GM19328 (cell line): ENCODE measurements at regions not wholly inside any gene's neighbourhood (a gene's known extent, or its start where the extent isn't known, plus 50 kb on each side); places are given as distances from the start of the nearest gene placed in this dataset.

Source experiments
- ATAC-seq: cut with Tn5 transposase; IDR thresholded peaks from one replicate; pipeline ENCODE4 v1.9.1; 2021; ENCODE audit warnings: mild to moderate bottlenecking, moderate library complexity; ENCODE audit not compliant: unreplicated experiment

GRCh38 chr11:32262367-32262766 is 171.5 kb downstream of the RCN1 start:
- ATAC-seq = no peak

- ATAC-seq = no peak
These were observed 169.4 kb downstream of the WT1 start for GRCh38 chr11:32265911-32266310.

GRCh38 chr11:32266601-32267000 is 168.7 kb downstream of the WT1 start:
- no peak for ATAC-seq

- ATAC-seq = no peak
These were observed 167.6 kb downstream of the WT1 start for GRCh38 chr11:32267679-32268187.

- ATAC-seq = no peak
These were observed 161.4 kb downstream of the WT1 start for GRCh38 chr11:32273931-32274330.

GRCh38 chr11:32279672-32280071 is 155.7 kb downstream of the WT1 start:
- ATAC-seq = no peak

- no peak for ATAC-seq
These were observed 155.0 kb downstream of the WT1 start for GRCh38 chr11:32280339-32280738.

GRCh38 chr11:32288276-32288675 is 147.1 kb downstream of the WT1 start:
- no peak for ATAC-seq

- no peak for ATAC-seq
These were observed 145.6 kb downstream of the WT1 start for GRCh38 chr11:32289701-32290100.

GRCh38 chr11:32290783-32291182 is 144.6 kb downstream of the WT1 start:
- ATAC-seq = no peak

GRCh38 chr11:32297611-32298011 is 137.7 kb downstream of the WT1 start:
- no peak for ATAC-seq

GRCh38 chr11:32302826-32303225 is 132.5 kb downstream of the WT1 start:
- no peak for ATAC-seq

GRCh38 chr11:32304521-32304920 is 130.8 kb downstream of the WT1 start:
- no peak for ATAC-seq

GRCh38 chr11:32305460-32305859 is 129.9 kb downstream of the WT1 start:
- ATAC-seq = no peak

GRCh38 chr11:32307471-32307870 is 127.9 kb downstream of the WT1 start:
- no peak for ATAC-seq

GRCh38 chr11:32307913-32308312 is 127.4 kb downstream of the WT1 start:
- ATAC-seq = no peak

- ATAC-seq = no peak
These were observed 125.7 kb downstream of the WT1 start for GRCh38 chr11:32309530-32310213.

- no peak for ATAC-seq
These were observed 125.1 kb downstream of the WT1 start for GRCh38 chr11:32310214-32310601.

GRCh38 chr11:32311346-32312065 is 123.8 kb downstream of the WT1 start:
- no peak for ATAC-seq

- no peak for ATAC-seq
These were observed 123.0 kb downstream of the WT1 start for GRCh38 chr11:32312206-32312817.

- ATAC-seq = no peak
These were observed 122.4 kb downstream of the WT1 start for GRCh38 chr11:32312865-32313403.

GRCh38 chr11:32313477-32313876 is 121.9 kb downstream of the WT1 start:
- ATAC-seq = no peak
